Activated CD4-positive, alpha-beta T cell treated with anti-CD3 and anti-CD28 coated beads, Interleukin-2, Interleukin-4, amounts not matched to agents 100 ng/mL and 50 ng/mL, durations not matched to agents 16 hours and 8 hours (primary cell): ENCODE measurements at regions not wholly inside any gene's neighbourhood (a gene's known extent, or its start where the extent isn't known, plus 50 kb on each side); places are given as distances from the start of the nearest gene placed in this dataset.

ENCODE experiments used
- DNase-seq: peaks from one replicate; pipeline ENCODE4 v3.0.0-alpha.2; 2020; ENCODE audit warnings: low spot score

- no peak for DNase-seq
Observed at GRCh38 chr6:76416821-76417605, 344.6 kb upstream of the IMPG1 start.

DNA sequence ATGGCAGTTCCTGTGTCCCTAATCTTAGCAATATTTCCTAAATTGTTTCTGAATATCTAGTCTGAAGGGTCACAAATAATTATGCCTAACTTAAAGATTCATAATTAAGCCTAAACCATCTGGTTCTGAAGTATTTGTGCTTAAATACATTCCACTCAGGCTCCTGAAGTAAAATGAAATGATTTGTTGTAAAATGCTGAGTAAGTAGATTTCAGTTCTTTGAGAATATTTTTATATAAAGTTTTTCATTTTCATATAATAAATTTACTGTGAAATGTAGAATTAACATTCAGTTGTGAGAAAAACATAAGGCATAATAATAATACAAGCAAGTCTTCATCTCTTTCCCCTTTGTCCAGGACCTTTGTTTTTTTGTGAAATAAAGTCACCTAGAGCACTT, 330.6 kb upstream of the IMPG1 start:
- DNase-seq, result no peak

DNA sequence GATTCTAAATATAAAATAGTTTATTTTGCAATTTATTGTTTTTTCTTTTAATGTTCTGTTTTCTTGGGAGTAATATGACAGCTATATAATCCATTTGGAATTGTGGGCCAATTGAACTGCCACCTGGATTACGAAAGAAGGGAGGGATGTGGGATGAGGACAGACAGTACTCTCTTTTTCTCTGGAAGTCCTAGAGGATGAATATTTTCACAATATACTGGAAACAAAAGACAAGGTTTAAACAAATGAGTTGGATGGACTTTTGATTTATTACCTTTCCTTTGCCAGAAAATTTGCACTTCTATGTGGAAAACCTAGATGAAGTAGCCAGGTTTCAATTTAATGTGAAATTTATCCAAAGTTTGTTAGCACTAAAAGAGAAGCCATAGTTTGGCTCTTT, 325.5 kb upstream of the IMPG1 start:
- no peak for DNase-seq

GRCh38 chr6:76382201-76382600, 309.7 kb upstream of the IMPG1 start:
- no peak for DNase-seq

DNA sequence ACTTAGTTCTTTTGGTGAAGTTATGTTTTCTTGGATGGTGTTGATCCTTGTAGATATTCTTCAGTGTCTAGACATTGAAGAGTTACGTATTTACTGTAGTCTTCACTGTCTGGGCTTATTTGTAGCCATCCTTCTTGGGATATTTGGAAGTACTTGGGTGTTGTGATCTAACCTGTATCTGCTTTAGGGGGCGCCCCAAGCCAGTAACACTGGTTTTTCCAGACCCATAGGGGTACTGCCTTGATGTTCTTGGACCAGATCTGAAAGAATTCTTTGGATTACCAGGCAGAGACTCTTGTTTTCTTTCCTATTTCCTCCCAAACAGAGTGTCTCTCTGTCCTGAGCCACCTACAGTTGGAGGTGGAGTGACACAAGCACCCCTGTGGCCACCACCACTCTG, 309.1 kb upstream of the IMPG1 start:
- DNase-seq, result no peak

DNA sequence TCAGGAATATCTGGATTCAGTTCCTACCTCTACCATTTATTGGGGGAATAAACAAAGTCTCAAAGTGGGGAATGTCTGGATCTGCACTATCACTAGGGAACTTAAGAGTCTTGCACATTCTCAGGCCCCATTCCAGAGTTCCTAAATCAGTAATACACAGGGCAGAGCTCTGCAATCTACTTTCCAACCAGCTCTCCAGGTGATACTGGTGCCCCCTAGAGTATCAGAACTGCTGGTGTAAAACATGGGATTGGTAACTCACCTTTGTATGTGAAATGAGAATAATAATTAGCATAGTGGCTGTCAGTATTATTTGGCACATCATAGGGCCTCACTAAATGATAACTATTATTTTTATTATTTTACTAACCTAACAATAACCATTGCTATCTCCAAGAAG, 278.8 kb upstream of the IMPG1 start:
- no peak for DNase-seq

- DNase-seq, result no peak
Observed at GRCh38 chr6:76347539-76347938, 275.1 kb upstream of the IMPG1 start.

DNA sequence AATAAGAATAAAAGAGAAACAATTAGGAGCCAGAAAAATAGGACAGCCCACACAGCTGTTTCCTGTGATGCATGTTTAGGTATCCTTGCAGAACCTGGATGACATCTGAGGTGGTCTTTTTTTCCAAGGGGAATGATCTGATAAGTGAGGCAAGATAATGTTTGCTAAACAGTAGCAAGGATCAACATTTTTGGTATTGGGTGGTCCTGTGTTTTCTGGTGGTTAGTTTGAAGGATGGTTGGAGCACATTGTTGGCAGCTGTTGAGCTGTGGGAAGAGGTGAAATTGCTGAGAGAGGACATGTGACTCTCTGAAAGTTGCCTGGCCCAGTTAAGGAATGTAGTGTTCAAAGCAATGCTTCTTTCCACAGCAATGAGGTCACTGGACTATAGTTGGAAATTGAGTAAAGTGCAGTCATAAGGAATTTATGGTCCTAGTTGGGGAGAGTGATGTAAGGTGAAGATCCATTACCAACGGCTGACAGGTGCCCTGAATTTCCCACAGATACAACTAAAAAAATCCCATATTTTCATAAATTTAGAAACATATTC, 270.2 kb upstream of the IMPG1 start:
- DNase-seq, result no peak

DNA sequence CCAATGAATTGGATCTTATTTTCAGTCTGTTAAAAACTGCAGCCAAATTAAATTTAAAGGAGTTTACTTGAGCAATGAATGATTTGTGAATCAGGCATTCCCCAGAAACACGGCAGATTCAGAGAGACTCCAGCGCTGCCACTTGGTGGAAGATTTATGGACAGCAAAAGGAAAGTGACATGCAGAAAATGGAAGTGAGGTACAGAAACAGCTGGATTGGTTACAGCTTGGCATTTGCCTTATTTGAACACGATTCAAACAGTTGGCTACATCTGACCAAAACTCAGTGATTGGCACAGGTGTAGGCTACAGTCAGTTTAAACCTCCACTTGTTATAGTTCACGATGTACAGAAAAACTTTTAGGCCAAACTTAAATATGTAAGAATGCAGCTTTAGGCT, 257.6 kb upstream of the IMPG1 start:
- no peak for DNase-seq

- no peak for DNase-seq
Observed at GRCh38 chr6:76326871-76327270, 254.4 kb upstream of the IMPG1 start.
